Epithelial cell of proximal tubule (primary cell): ENCODE measurements at regions not wholly inside any gene's neighbourhood (a gene's known extent, or its start where the extent isn't known, plus 50 kb on each side); places are given as distances from the start of the nearest gene placed in this dataset.

Experiments used
- DNase-seq: peaks from one replicate; pipeline ENCODE4 v3.0.0-alpha.2; 2011; ENCODE audit warnings: low read depth
- H3K4me3 ChIP-seq: 2 replicates; pipeline ENCODE4 v1.5.1; 2011; ENCODE audit warnings: low read depth, mild to moderate bottlenecking, low read length
- CTCF ChIP-seq: conservative IDR thresholded peaks from 2 replicates; pipeline ENCODE4 v1.5.1; 2012; ENCODE audit warnings: low read depth, mild to moderate bottlenecking, low read length

GRCh38 chr18:45325778-45326177, 289.5 kb upstream of the SLC14A2 start:
- no peak for DNase-seq
- TF ChIP-seq CTCF: no peak
- H3K4me3 ChIP-seq: no peak overlapping the region

GRCh38 chr18:45326505-45326904, 288.8 kb upstream of the SLC14A2 start:
- no peak for TF ChIP-seq CTCF
- no peak overlapping the region for H3K4me3 ChIP-seq
- DNase-seq: no peak

GRCh38 chr18:45328296-45328695, 287.0 kb upstream of the SLC14A2 start:
- no peak for TF ChIP-seq CTCF
- no peak for DNase-seq
- no peak overlapping the region for H3K4me3 ChIP-seq

GRCh38 chr18:45328811-45329210, 286.5 kb upstream of the SLC14A2 start:
- no peak overlapping the region for H3K4me3 ChIP-seq
- DNase-seq: no peak
- no peak for TF ChIP-seq CTCF

- TF ChIP-seq CTCF: no peak
- no peak for DNase-seq
- H3K4me3 ChIP-seq: no peak overlapping the region
These were observed 286.0 kb upstream of the SLC14A2 start for GRCh38 chr18:45329316-45329715.

GRCh38 chr18:45330170-45330594, 285.1 kb upstream of the SLC14A2 start:
- DNase-seq: no peak
- no peak overlapping the region for H3K4me3 ChIP-seq
- TF ChIP-seq CTCF: no peak

GRCh38 chr18:45332871-45333270, 282.4 kb upstream of the SLC14A2 start:
- no peak for TF ChIP-seq CTCF
- DNase-seq: no peak
- no peak overlapping the region for H3K4me3 ChIP-seq
